Activated CD4-positive, alpha-beta T cell treated with anti-CD3 and anti-CD28 coated beads for 36 hours (primary cell): ENCODE measurements at regions not wholly inside any gene's neighbourhood (a gene's known extent, or its start where the extent isn't known, plus 50 kb on each side); places are given as distances from the start of the nearest gene placed in this dataset.

Experiments used
- ATAC-seq: fragments of 200-7000 bp; cut with Tn5 transposase; one replicate; pipeline ENCODE4 v1.10.0; 2021; ENCODE audit warnings: mild to moderate bottlenecking, moderate library complexity
- CTCF ChIA-PET: fragments of 350-600 bp; sonication (Branson Sonifier 250); formaldehyde crosslinking; loops from one replicate; lab custom pipeline; 2021; ENCODE audit warnings: antibody characterized with exemption; lab: Charles Lee
- POLR2A ChIA-PET: fragments of 350-600 bp; sonication (Branson Sonifier 250); formaldehyde crosslinking; loops from one replicate; lab custom pipeline; 2021; ENCODE audit warnings: antibody characterized with exemption, inconsistent platforms; lab: Charles Lee
- DNase-seq: peaks from one replicate; pipeline ENCODE4 v3.0.0-alpha.2; 2020
- H3K27ac Mint-ChIP-seq: one replicate; pipeline ENCODE4 v1.8.0; 2021; ENCODE audit warnings: mixed read lengths
- H3K27me3 Mint-ChIP-seq: one replicate; pipeline ENCODE4 v1.8.0; 2021; ENCODE audit warnings: mixed read lengths
- H3K36me3 Mint-ChIP-seq: one replicate; pipeline ENCODE4 v1.8.0; 2021; ENCODE audit warnings: low read depth, mixed read lengths
- H3K4me1 Mint-ChIP-seq: one replicate; pipeline ENCODE4 v1.8.0; 2021; ENCODE audit warnings: mixed read lengths
- H3K4me3 Mint-ChIP-seq: one replicate; pipeline ENCODE4 v1.8.0; 2021; ENCODE audit warnings: mild to moderate bottlenecking, moderate library complexity, mixed read lengths
- H3K9me3 Mint-ChIP-seq: one replicate; pipeline ENCODE4 v1.8.0; 2021; ENCODE audit warnings: low read depth, mixed read lengths
- intact Hi-C, 2 experiments: fragments of 100-400 bp; cut with DNase I in 1 of 2; cut with micrococcal nuclease in 1 of 2; formaldehyde crosslinking; loops; one replicate each; pipeline versions ENCODE4 v1.14.2 to v1.15.1; 2022 to 2024; cut with DNase I, micrococcal nuclease

DNA sequence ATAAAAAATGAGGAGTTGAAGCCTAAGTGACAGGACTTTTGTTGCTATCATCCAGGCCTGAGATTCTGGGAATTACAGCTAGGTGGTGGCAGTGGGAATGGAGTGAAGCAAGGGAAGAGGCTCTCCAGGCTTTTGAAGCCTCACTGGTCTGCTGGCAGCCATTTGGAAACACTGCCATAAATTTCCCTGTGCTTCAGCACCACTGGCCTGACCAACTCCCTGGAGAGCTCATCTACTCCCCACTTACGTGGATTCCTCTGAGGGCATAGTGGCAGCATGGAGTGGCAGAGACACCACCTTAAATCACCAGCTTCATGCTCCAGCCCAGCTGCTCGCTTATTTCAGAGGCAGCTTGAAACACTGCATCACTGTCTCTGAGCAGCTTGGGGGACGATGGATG lies 518.2 kb downstream of the TLR4 start:
- ATAC-seq (no peak), DNase-seq (no peak)
- Mint-ChIP-seq H3K4me3 (no peak overlapping the region), H3K27ac (no peak overlapping the region), H3K36me3 (no peaks in the 10 kb centered on the region), H3K27me3 (no peaks in the 10 kb centered on the region), H3K9me3 (no peaks in the 10 kb centered on the region), H3K4me1 (no peaks in the 10 kb centered on the region)
- intact Hi-C loops: no loop called here
- ChIA-PET CTCF (interaction anchor here (1.0 to 1.2 kb wide), 2 partner anchors 9 to 36 kb away, joined by 3 to 5 read pairs; no protein-coding TSS in a partner anchor), POLR2A (no interaction called here)

DNA sequence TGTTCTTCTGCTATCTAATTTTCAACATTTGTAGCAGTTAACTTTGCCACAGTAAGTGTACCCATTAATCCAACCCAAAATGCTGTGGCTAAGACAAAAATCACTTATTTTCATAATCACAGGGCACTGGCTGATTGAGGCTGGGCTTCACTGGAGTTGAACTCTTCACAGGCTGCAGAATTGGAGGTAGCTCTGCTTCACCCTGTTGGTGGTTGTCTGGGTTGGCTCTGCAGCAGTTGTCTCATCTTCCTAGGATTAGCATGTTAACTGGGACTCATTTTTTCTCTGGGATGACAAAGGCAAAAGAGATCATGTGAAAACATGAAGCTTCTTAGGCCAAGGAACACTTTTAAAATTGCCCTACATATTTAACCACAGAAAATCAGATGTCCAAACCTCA lies 518.9 kb downstream of the TLR4 start:
- ATAC-seq: no peak
- DNase-seq: no peak
- intact Hi-C loops: no loop called here
- no peaks in the 10 kb centered on the region for H3K36me3 Mint-ChIP-seq
- H3K4me3 Mint-ChIP-seq: no peak overlapping the region
- CTCF ChIA-PET: interaction anchor here (1.0 kb wide), 1 partner anchor 10 kb away, joined by 5 read pairs; no protein-coding TSS in a partner anchor
- no peak overlapping the region for H3K27ac Mint-ChIP-seq
- POLR2A ChIA-PET: no interaction called here
- no peaks in the 10 kb centered on the region for H3K4me1 Mint-ChIP-seq
- H3K27me3 Mint-ChIP-seq: no peaks in the 10 kb centered on the region
- no peaks in the 10 kb centered on the region for H3K9me3 Mint-ChIP-seq

DNA sequence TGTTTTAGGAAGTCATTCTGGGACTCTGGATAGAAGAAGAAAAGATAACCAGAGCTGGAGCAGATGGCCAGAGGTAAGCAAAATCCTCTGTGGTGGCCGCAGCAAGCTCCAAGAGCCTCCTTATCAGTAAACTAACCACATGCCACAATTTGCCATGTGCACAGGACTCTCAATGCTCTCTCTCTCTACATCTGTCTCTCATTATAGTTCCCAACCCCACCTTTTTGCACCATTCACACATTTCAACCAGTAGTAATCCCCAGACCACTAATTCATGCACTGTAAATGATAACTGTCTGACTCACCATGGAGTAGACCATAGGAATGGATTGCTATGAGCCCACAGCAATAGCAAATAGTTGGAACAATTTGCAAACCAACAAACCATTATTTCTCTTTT lies 526.1 kb downstream of the TLR4 start:
- Mint-ChIP-seq H3K9me3 (peaks cover 3% of the 10 kb centered on the region), H3K4me1 (no peaks in the 10 kb centered on the region), H3K27ac (no peak overlapping the region), H3K36me3 (no peaks in the 10 kb centered on the region), H3K27me3 (no peaks in the 10 kb centered on the region), H3K4me3 (no peak overlapping the region)
- DNase-seq: no peak
- no peak for ATAC-seq
- intact Hi-C loops: no loop called here
- POLR2A ChIA-PET: no interaction called here
- CTCF ChIA-PET: interaction anchor here (0.7 kb wide), 1 partner anchor 129 kb away, joined by 3 read pairs; no protein-coding TSS in a partner anchor

DNA sequence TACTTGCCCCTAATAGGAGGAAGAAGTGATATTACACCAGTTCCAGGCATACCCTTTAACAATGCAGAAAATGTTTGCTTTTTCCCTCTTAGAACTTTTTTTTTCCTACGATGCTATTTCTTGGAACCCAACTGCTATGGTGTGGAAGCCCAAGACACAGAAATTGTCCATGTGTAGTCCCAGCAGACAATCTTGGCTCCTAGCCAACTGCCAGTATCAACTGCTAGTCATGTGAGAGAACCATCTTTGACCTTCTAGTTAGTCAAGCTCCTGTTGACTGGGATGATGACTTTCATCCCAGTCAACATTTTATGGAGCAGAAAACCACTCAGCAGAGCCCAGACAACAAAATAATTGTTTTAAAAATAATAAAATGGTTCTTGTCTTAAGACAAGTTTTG lies 532.4 kb downstream of the TLR4 start:
- intact Hi-C loops: no loop called here
- CTCF ChIA-PET: no interaction called here
- no peak for DNase-seq
- Mint-ChIP-seq H3K27me3 (no peaks in the 10 kb centered on the region), H3K27ac (no peak overlapping the region), H3K36me3 (no peaks in the 10 kb centered on the region), H3K4me1 (no peaks in the 10 kb centered on the region), H3K9me3 (peaks cover 5% of the 10 kb centered on the region), H3K4me3 (no peak overlapping the region)
- POLR2A ChIA-PET: no interaction called here
- ATAC-seq: no peak

DNA sequence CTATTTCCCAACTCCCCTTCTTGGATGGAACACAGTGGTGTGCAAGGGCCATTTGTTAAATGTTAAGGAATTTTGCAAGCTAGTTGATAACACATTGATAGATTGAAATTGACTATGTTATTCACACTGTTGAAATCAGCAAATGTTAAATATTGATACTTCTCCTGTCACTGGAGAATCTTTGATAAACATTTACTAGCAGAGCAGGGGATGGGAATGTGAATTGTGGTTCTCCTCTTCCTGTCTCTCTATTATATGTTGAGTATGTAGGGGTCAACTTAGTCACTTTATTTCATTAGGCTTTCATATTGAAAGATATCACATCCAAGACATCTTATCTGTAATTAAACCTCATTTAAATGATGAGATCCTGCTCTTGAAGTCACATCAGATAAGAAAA lies 533.9 kb downstream of the TLR4 start:
- ATAC-seq (no peak), DNase-seq (no peak)
- POLR2A ChIA-PET: no interaction called here
- CTCF ChIA-PET: interaction anchor here (0.9 kb wide), 1 partner anchor 1039 kb away, joined by 3 read pairs; no protein-coding TSS in a partner anchor
- Mint-ChIP-seq H3K4me3 (no peak overlapping the region), H3K27ac (no peak overlapping the region), H3K36me3 (no peaks in the 10 kb centered on the region), H3K4me1 (no peaks in the 10 kb centered on the region), H3K9me3 (peaks cover 1% of the 10 kb centered on the region), H3K27me3 (peaks cover 2% of the 10 kb centered on the region)
- intact Hi-C loops: no loop called here

DNA sequence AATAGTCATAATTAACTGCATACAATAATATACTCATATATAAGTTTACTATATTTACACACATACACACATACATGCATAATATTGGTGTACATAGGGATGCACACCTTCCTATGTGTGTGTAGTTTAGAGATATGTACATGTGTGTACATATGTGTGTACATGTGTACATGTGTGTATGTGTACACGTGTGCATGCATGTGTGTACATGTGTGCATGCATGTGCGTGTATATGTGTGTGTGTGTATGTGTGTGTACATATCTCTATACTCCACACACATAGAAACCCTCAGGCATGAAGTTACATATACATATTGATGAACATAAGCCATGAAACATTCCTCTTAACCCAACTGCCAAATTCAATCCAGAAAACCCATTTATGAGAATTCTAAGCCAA lies 547.8 kb downstream of the TLR4 start:
- ChIA-PET POLR2A (no interaction called here), CTCF (no interaction called here)
- H3K9me3 Mint-ChIP-seq: peaks cover 11% of the 10 kb centered on the region
- H3K27ac Mint-ChIP-seq: no peak overlapping the region
- no peaks in the 10 kb centered on the region for H3K36me3 Mint-ChIP-seq
- no peaks in the 10 kb centered on the region for H3K4me1 Mint-ChIP-seq
- intact Hi-C loops: no loop called here
- no peak overlapping the region for H3K4me3 Mint-ChIP-seq
- no peak for DNase-seq
- no peak for ATAC-seq
- no peaks in the 10 kb centered on the region for H3K27me3 Mint-ChIP-seq

DNA sequence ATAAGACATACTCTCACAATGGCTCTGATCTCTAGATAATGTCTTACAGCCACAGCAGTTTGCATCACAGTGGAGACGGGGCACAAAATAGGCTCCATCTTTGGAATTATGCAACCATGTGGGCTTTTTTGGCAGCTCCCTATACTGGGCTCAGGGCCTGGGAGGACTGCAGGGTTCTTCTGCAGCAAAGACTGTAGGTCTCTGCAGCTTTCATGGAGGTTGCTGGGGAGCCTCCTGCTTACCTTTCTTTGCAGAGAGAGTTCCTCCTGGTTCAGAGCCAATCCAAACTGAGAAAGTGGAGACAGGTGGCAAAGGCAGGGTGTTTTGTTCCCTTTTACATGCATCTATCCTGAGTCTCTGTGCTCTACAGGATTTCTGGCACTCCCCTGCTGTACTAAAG lies 558.0 kb downstream of the TLR4 start:
- intact Hi-C loops: no loop called here
- ChIA-PET POLR2A (no interaction called here), CTCF (interaction anchor here (0.7 kb wide), 1 partner anchor 11 kb away, joined by 3 read pairs; no protein-coding TSS in a partner anchor)
- no peak overlapping the region for H3K27ac Mint-ChIP-seq
- no peak overlapping the region for H3K4me3 Mint-ChIP-seq
- no peaks in the 10 kb centered on the region for H3K36me3 Mint-ChIP-seq
- no peaks in the 10 kb centered on the region for H3K4me1 Mint-ChIP-seq
- no peaks in the 10 kb centered on the region for H3K27me3 Mint-ChIP-seq
- ATAC-seq (no peak), DNase-seq (no peak)
- peaks cover 20% of the 10 kb centered on the region for H3K9me3 Mint-ChIP-seq

DNA sequence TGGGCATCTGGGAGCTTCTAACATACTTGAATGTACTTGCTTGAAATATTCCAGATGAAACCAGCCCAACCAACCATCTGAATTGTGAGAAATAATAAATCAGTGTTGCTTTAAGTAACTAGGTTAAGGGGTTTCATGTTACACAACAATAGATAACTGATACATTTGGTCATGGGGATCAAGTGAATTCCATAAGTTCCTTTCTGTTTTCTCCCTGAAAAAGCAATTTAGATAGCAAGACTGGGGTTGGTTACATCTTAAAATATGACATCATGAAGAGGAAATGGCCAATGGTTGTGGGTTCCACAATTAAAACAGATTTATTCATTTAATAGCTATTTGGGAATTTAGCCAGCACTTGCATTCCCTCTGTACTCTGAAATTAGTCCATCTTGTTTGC lies 559.7 kb downstream of the TLR4 start:
- ATAC-seq (no peak), DNase-seq (no peak)
- Mint-ChIP-seq H3K36me3 (no peaks in the 10 kb centered on the region), H3K4me1 (no peaks in the 10 kb centered on the region), H3K9me3 (peaks cover 21% of the 10 kb centered on the region), H3K4me3 (no peak overlapping the region), H3K27me3 (no peaks in the 10 kb centered on the region), H3K27ac (no peak overlapping the region)
- POLR2A ChIA-PET: no interaction called here
- intact Hi-C loops: no loop called here
- CTCF ChIA-PET: no interaction called here

DNA sequence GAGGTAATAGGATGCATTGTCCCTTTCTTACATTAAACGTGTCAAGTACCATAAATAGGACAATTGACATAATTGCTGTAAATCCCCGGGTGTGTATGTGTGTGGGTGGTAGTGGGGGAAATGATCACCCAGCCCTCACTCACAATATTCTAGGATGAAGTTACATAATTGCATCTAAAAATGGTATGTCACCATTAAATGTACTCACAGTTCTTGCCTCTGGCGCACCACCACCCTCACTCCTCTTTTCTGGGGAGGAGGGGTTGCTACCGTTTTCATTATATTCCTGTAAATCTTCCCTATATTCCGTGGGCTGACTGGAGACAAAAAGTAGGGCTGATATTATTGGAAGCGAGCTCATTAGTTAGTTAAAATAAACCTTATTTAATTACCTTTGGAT lies 563.8 kb downstream of the TLR4 start:
- H3K4me3 Mint-ChIP-seq: no peak overlapping the region
- no peak overlapping the region for H3K27ac Mint-ChIP-seq
- ChIA-PET CTCF (interaction anchor here (0.6 kb wide), 1 partner anchor 264 kb away, joined by 3 read pairs; no protein-coding TSS in a partner anchor), POLR2A (no interaction called here)
- no peaks in the 10 kb centered on the region for H3K36me3 Mint-ChIP-seq
- H3K27me3 Mint-ChIP-seq: no peaks in the 10 kb centered on the region
- peaks cover 3% of the 10 kb centered on the region for H3K9me3 Mint-ChIP-seq
- no peaks in the 10 kb centered on the region for H3K4me1 Mint-ChIP-seq
- ATAC-seq (no peak), DNase-seq (no peak)
- intact Hi-C loops: no loop called here

DNA sequence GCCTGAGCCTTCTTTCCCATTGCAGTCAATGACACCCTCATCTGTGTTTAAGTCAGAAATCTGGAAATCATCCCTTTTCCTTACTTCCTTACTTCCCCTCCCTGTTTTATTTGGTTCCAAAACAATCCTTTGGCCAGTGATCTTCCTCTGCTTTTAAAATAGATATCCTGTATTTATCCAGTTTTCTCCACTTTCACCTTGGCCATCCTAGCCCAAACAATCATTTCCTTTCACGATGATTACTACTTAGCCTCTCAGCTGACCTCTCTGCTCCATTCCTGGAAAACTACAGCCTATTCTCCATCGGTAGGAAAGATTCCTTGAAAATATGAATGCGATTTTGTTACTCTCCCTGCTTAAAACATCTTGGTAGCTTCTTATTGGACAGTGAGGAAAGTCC lies 565.4 kb downstream of the TLR4 start:
- ATAC-seq (no peak), DNase-seq (no peak)
- CTCF ChIA-PET: no interaction called here
- no peaks in the 10 kb centered on the region for H3K36me3 Mint-ChIP-seq
- POLR2A ChIA-PET: no interaction called here
- H3K4me3 Mint-ChIP-seq: no peak overlapping the region
- H3K9me3 Mint-ChIP-seq: peaks cover 1% of the 10 kb centered on the region
- intact Hi-C loops: no loop called here
- no peaks in the 10 kb centered on the region for H3K27me3 Mint-ChIP-seq
- H3K27ac Mint-ChIP-seq: no peak overlapping the region
- no peaks in the 10 kb centered on the region for H3K4me1 Mint-ChIP-seq

DNA sequence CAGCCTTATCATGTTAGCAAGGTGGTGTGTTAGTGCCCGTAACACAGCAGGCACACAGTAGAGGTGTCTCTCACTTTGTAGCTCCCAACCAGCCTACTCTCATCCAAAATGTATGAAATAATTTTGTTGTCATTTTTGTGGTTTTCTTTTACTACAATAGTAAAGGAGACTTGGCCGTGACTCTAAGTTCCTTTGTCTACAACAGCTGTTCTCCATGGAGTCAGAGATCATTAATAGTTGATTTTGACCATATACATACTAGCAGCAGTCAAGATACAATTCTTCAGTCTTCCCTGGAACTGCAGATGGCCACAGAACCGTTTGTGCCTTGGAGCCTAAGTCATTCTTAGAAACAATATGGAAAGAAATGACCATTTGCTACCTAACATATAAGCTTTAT lies 567.1 kb downstream of the TLR4 start:
- no peaks in the 10 kb centered on the region for H3K36me3 Mint-ChIP-seq
- H3K4me3 Mint-ChIP-seq: no peak overlapping the region
- no peak overlapping the region for H3K27ac Mint-ChIP-seq
- DNase-seq (no peak), ATAC-seq (no peak)
- H3K27me3 Mint-ChIP-seq: no peaks in the 10 kb centered on the region
- intact Hi-C loops: no loop called here
- peaks cover 1% of the 10 kb centered on the region for H3K9me3 Mint-ChIP-seq
- ChIA-PET CTCF (interaction anchor here (1.1 kb wide), 1 partner anchor 21 kb away, joined by 3 read pairs; no protein-coding TSS in a partner anchor), POLR2A (no interaction called here)
- no peaks in the 10 kb centered on the region for H3K4me1 Mint-ChIP-seq

DNA sequence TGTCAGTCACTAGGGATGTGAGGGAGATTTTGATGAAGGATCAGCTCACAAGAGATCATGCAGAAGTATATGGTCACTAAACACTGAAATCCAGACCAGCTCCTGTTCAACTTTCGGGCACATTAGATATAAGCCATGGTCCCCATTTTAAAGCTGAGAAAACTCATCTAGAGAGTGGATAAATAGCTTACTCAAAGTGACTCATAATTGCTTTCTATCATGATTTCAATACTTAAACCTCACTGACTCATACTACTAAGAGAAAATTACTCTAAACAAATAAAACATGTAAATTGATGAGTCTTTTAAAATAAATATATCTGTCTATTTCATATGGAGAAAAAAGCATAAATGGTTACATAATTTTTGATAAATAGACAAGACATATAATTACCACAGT lies 567.7 kb downstream of the TLR4 start:
- Mint-ChIP-seq H3K4me3 (no peak overlapping the region), H3K36me3 (no peaks in the 10 kb centered on the region)

More for the DNA sequence above, 567.7 kb downstream of the TLR4 start:
- Mint-ChIP-seq H3K9me3 (peaks cover 1% of the 10 kb centered on the region), H3K27ac (no peak overlapping the region), H3K4me1 (no peaks in the 10 kb centered on the region), H3K27me3 (no peaks in the 10 kb centered on the region)
- ATAC-seq (no peak), DNase-seq (no peak)
- POLR2A ChIA-PET: no interaction called here
- CTCF ChIA-PET: interaction anchor here (1.1 kb wide), 1 partner anchor 22 kb away, joined by 3 read pairs; no protein-coding TSS in a partner anchor
- intact Hi-C loops: no loop called here
